NCI-H2227 (cell line): ENCODE measurements at regions not wholly inside any gene's neighbourhood (a gene's known extent, or its start where the extent isn't known, plus 50 kb on each side); places are given as distances from the start of the nearest gene placed in this dataset.

ENCODE experiments used
- DNase-seq: peaks from one replicate; lab custom pipeline; 2025; ENCODE audit not compliant: unreplicated experiment; lab: John Stamatoyannopoulos, UW

DNA sequence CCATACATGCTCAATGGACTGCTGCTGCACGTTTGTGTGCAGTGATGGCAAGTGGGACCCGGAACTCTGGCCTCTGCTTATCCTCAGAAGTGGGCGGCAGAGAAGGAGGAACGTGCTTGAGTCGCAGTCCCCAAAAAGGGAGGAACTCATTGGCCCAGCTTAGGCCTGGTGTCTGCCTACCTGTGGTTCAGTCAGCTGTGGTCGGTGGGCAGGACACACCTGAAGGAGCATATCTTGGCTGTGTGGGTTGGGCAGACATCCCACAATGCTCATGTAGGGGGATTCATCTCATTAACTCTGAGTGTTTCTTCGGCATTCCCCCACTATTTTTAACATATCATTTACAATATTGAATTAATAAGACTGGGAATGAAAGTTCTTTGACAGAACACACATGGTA lies 122.9 kb upstream of the IL12B start:
- no peak for DNase-seq

- no peak for DNase-seq
Measured at GRCh38 chr5:159456261-159456660, 126.0 kb upstream of the IL12B start.

GRCh38 chr5:159456722-159457465 lies 126.6 kb upstream of the IL12B start:
- no peak for DNase-seq

DNA sequence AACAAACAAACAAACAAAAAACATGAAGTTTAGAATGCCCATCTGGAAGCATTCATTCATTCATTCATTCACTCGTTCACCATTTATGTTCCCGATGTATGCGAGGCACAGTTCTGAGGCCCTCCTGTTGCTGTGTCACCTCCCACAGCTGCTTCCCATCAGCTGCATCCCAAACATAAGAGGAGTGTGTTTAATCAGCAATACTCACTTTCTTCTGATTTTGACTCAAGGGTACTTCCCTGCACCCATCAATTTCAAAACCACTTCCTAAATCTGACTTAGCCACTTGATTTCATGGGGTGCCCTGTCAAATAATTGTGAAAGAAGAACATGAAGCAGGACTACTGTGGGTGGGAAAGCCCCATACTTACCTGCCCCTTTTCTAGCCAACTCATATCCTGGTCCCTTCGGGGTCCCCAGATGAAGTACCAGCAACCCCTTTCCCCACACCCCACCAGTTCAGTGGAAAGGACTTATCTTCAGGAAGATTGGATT lies 128.0 kb upstream of the IL12B start:
- DNase-seq, result no peak

DNA sequence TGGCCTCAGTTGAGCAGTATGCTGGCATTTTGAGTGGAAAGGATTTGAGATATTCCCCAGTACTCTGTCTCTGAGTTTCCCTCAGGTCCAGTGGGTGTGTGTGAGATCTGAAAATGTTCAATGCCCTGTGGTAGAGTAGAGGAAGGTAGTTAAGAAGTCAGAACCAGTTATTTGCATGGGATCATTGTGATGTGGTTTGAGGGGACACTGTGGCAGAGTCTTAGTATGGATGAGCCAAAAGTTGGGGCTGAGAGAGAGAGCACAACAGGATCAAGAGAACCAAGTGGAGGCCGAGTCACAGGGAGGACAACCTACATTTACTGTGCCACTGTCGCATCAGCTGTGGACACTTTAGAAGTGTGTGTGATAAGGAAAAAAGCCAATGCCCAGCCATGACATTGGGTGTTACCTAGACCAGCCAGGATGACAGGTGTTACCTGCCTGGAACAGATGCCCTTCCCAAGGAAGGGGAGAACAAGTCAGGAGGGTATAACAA lies 128.9 kb upstream of the IL12B start:
- DNase-seq, result no peak

- DNase-seq, result no peak
Measured at GRCh38 chr5:159459951-159460538, 129.8 kb upstream of the IL12B start.

- DNase-seq, result no peak
Measured at GRCh38 chr5:159463590-159464321, 133.5 kb upstream of the IL12B start.

- no peak for DNase-seq
Measured at GRCh38 chr5:159465604-159466003, 135.3 kb upstream of the IL12B start.

GRCh38 chr5:159467666-159468065 lies 137.4 kb upstream of the IL12B start:
- no peak for DNase-seq

DNA sequence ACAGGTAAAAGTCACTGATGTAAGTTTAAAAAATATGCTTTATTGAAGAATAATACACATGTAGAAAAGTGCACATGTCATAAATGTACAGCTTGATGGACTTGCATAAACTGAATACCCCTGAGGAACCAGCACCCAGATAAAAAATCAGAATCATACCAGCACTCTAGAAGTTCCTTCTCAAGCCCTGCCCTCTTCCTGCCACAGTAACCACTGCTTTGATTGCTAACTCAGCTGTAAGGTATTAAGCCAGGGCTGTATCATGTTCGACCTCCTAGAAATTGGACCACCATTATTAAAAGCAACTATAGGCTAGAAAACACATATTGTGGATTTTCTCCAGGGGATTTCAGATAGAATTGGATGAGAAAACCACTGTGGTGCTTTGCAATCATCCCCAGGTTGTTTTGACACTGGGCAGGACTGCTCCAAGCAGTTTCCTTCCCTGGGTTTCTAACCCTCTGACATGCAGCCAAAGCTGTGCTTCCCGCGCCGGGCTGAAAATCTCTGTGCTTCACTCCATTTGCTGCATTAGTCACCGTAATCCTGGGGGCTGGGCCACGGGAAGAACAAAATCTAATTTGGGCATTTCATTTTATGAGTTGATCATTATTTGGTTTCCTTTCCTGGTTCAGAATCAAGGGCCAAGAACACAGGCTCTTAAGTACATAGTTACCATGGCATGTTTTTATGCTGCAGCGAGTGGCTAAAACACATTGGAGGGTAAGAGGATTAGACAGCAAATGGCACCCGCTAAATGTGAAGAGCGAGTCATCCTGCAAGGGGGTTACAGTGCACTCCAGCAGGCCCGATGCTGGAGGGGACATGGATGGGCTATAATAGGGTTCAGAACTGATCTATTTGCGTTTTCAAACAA lies 139.4 kb upstream of the IL12B start:
- no peak for DNase-seq

DNA sequence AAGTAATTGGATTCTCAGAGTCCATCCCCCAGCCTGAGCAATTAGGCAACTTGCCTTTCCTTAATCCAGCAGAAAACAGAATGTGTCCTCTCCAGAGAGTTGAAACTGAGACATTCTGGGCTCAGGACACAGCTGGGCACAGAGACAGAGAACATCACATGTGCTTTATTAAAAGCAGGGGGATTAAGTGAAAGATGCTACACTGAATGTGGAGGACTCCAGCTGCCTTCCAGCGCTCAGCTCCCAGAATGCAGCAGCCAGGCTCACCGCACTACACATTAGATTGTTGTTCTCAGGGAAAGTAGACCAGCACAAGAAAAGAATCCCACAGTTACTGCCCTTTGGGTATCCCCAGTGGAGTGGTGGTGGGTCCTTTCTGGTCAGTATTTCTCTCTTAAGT lies 141.6 kb upstream of the IL12B start:
- DNase-seq, result no peak

DNA sequence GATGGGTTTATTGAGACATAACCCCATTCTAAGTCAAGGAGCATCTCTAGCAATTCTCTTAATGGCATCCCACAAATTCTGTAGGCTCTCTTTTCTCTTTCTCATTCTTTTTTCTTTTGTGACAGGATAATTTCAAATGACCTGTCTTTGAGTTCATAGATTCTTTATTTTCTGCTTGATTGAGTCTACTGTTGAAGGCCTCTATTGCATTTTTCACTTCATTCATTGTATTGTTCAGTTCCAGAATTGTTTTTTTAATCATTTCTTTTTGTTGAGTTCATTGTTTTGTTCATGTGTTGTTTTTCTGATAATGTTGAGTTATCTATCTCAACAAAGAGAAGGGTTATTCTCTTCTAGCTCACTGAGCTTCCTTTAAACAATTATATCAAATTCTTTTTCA lies 144.7 kb upstream of the IL12B start:
- DNase-seq, result no peak

DNA sequence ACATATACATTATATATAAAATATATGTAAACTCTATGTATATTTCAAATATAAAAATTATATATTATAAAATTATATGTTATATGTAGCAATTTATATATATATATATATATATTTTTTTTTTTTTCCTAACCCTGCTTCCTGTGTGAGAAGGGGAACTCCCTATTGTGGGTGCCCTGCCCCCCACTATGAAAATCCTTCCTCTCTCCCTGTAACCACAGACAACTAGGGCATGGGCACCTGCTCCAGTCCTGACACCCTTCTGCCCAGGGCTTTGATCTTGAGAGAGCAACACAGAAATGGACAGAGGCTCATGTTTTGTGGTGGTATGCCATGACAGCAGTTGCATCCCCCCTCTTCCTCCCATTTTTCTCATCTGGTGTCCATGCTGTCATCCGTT lies 148.7 kb upstream of the IL12B start:
- DNase-seq, result no peak

DNA sequence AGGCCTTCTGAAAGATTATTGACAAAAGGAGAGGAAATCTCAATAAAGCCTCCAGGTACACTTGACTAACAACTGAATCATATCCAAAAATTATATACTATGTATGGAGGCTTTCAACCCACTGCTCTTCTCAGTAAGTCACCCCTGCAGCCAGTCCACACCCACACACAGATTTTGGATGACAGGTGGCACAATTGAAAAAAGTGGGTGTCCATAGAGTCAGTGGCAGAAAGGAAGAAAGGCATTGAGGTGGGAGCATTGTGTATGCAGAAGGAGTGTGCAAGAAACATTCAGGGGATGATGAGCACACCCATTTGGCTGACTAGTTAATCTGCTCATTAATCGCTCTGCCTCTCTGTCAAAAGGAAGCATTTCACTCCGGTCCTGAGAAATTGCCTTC lies 150.6 kb upstream of the IL12B start:
- no peak for DNase-seq

DNA sequence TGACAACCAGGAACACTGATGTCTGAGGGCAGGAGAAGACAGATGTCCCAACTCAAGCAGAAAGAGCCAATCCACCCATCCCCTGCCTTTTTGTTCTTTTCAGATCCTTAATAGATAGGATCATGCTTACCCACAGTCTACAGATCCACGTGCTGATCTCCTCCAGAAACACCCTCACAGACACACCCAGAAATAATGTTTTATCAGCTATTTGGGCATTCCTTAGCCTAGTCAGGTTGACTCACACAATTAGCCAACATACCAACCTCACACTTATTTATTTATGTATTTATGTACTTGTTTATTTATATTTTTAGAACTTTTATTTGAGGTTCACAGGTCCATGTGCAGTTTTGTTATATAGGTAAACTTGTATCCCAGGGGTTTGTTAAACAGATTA lies 151.5 kb upstream of the IL12B start:
- DNase-seq, result no peak

GRCh38 chr5:159486836-159487235 lies 156.5 kb upstream of the IL12B start:
- DNase-seq, result no peak

GRCh38 chr5:159488516-159488915 lies 158.2 kb upstream of the IL12B start:
- DNase-seq, result no peak

DNA sequence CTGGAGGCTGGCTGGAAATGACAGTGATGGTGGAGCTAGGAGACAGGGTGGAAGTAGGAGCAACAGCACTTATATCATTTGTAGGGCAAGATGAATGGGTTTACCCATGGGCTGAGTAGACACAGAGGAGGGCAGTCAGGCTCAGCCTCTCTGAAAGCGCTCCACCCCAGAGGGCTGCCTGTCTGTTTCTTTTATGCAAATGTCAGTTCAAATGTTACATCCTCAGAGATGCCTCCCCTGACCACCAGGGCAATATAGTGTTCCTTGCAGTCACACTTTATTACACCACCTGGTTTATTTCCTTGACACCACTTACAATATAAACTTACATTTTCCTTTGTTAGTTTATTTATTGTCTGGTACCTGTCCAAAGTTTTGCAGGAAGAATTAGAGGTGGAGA lies 159.5 kb upstream of the IL12B start:
- DNase-seq, result no peak

GRCh38 chr5:159490507-159490906 lies 160.2 kb upstream of the IL12B start:
- DNase-seq, result no peak

GRCh38 chr5:159493696-159494095 lies 163.4 kb upstream of the IL12B start:
- no peak for DNase-seq

GRCh38 chr5:159496773-159497172 lies 166.5 kb upstream of the IL12B start:
- DNase-seq, result no peak
